ENCODE measurements at regions not wholly inside any gene's neighbourhood (a gene's known extent, or its start where the extent isn't known, plus 50 kb on each side); places are given as distances from the start of the nearest gene placed in this dataset.

GRCh38 chr16:51968749-51969148, 578.2 kb downstream of the TOX3 start:
- CTCF ChIA-PET (ENCODE audit: low intra/inter-chr PET ratio, low total read pairs) = no interaction called here
- Histone ChIP-seq H3K27me3 (ENCODE audit: control insufficient read depth in 1 of 2, insufficient read depth in 2 of 2, low read length in 2 of 2) (peaks cover 0 to 3% of the 10 kb centered on the region in 2 experiments; a peak in 2 of 5 replicates), H3K27ac (ENCODE audit: extremely low read length, insufficient read depth, low read length) (no peak overlapping the region), H4K20me1 (ENCODE audit: insufficient read depth, low read length) (no peaks in the 10 kb centered on the region), H3K4me3 (replicated peaks in 1 of 3; ENCODE audit: insufficient read depth in 1 of 3, low read depth in 2 of 3, low read length in 3 of 3) (no peak overlapping the region), H3K9me3 (ENCODE audit: low read length) (no peaks in the 10 kb centered on the region), H3K4me1 (ENCODE audit: insufficient read depth, low read length) (no peaks in the 10 kb centered on the region), H3K79me2 (ENCODE audit: insufficient read depth, low read length) (no peaks in the 10 kb centered on the region), H3K36me3 (replicated peaks in 1 of 2; ENCODE audit: control insufficient read depth in 1 of 2, insufficient read depth in 2 of 2, low read length in 2 of 2) (no peaks in the 10 kb centered on the region), H3K9ac (ENCODE audit: insufficient read depth, low read depth, low read length) (no peak overlapping the region), H3K4me2 (ENCODE audit: low read depth, low read length) (no peak overlapping the region), H2AFZ (ENCODE audit: low read length) (no peak overlapping the region)
- no TSS peak for BruUV-seq (replicated peaks)
- DNase-seq (ENCODE audit: low spot score) (no peak), FAIRE-seq (no peak), ATAC-seq (no peak)
- 30% methylated on average over 1 of the region's 1 CpG for WGBS (ENCODE audit: low lambda C conversion rate)
- TF ChIP-seq SNAPC5 (CRISPR knock-in tag; IDR thresholded peaks at IDR 0.05; ENCODE audit: borderline replicate concordance) (no peak), ZBTB44 (CRISPR knock-in tag; IDR thresholded peaks at IDR 0.05) (no peak), ZNF615 (CRISPR knock-in tag; IDR thresholded peaks at IDR 0.05; ENCODE audit: borderline replicate concordance) (no peak), RNF2 (conservative IDR thresholded peaks at IDR 0.05; ENCODE audit: low read depth) (no peak), TBX2 (CRISPR knock-in tag; IDR thresholded peaks at IDR 0.05; ENCODE audit: borderline replicate concordance) (no peak), ARNT (IDR thresholded peaks at IDR 0.05) (no peak), PHF5A (CRISPR knock-in tag; IDR thresholded peaks at IDR 0.05; ENCODE audit: low read depth, unreplicated experiment) (no peak), PHB2 (IDR thresholded peaks at IDR 0.05; ENCODE audit: partially characterized antibody) (no peak), GLMP (CRISPR knock-in tag; IDR thresholded peaks at IDR 0.05; ENCODE audit: borderline replicate concordance) (no peak), ZNF558 (CRISPR knock-in tag; IDR thresholded peaks at IDR 0.05; ENCODE audit: borderline replicate concordance) (no peak), EHMT2 (IDR thresholded peaks at IDR 0.05; ENCODE audit: borderline replicate concordance, low read depth, low read length) (no peak), FOXO1 (CRISPR knock-in tag; IDR thresholded peaks at IDR 0.05) (no peak), IRF2 (CRISPR knock-in tag; IDR thresholded peaks at IDR 0.05) (no peak), NCOA2 (CRISPR knock-in tag; IDR thresholded peaks at IDR 0.05) (no peak), ZBTB1 (CRISPR knock-in tag; IDR thresholded peaks at IDR 0.05; ENCODE audit: borderline replicate concordance) (no peak), ZNF263 (CRISPR knock-in tag; IDR thresholded peaks at IDR 0.05) (no peak)
- intact Hi-C loops (cut with micrococcal nuclease; ENCODE audit: unreplicated experiment) (no loop called here), in situ Hi-C loops (cut with HindIII; ENCODE audit: extremely low pct_ligation_motif_present, low pct_unique_long_range_greater_than_20kb) (no loop called here)
- POLR2A ChIA-PET = no interaction called here
